Activated CD4-positive, alpha-beta T cell treated with anti-CD3 and anti-CD28 coated beads, Interleukin-10, Interleukin-2, amounts not matched to agents 100 ng/mL and 50 ng/mL, durations not matched to agents 16 hours and 8 hours (primary cell): ENCODE measurements at regions not wholly inside any gene's neighbourhood (a gene's known extent, or its start where the extent isn't known, plus 50 kb on each side); places are given as distances from the start of the nearest gene placed in this dataset.

Experiments used
- DNase-seq: peaks from one replicate; pipeline ENCODE4 v3.0.0-alpha.2; 2020

GRCh38 chr13:57224414-57224813, 57.4 kb downstream of the PRR20E start:
- no peak for DNase-seq

- DNase-seq = no peak
These were observed 83.5 kb downstream of the PRR20E start for GRCh38 chr13:57250472-57250871.

GRCh38 chr13:57253551-57253950, 86.6 kb downstream of the PRR20E start:
- no peak for DNase-seq

DNA sequence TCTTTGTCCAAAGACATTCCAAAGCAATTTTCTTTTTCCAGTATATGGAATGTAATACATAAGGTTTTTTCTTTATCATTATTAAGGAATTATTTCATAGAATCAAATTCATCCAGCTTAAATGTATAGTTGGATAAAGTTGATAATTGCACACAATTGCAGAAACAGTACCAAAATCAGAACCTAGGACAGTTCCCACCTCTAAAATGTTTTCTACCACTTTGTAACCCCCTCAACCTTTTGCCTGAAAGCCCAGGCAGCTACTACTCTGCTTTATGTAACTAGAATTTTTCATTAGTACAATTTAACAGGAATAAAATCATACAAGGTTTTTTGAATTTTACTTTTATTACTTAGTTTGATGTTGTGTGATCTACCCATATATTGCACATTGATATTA, 98.0 kb downstream of the PRR20E start:
- no peak for DNase-seq

DNA sequence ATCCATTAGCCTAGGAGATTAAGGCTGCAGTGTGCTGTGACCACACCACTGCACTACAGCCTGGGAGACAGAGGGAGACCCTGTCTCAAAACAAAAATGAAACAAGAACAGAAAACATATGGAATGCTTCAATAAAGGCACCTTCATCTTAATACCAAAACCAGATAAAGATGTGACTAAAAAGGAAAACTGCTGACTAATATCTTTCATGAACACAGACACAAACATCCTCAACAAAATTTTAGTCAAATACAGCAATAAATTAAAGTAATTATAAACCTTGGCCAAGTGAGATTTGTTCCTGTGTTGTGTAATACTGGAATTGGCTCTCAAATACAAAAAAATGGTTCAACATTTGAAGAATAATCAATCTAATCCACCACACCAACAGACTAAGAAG, 103.5 kb downstream of the PRR20E start:
- DNase-seq = peak; percentile 0

- DNase-seq = no peak
These were observed 119.6 kb downstream of the PRR20E start for GRCh38 chr13:57286511-57287098.

DNA sequence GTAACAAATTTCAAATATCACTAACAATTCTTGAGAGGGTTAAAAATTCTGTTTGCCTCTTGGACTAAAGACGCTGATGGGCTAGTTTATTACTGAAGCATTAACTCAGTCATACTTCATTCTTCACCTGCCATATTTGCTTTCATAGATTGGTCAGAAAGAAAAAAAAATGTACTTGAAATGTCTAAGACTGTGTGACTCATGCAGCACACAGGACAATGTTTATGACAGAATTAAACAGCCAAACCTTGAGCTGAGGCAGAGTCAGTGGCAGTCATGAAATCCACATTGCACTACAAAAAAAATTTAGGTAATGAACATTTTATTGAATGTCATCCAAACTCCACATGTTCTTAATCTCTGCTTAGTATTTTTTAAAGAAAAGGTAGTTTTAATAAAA, 135.6 kb downstream of the PRR20E start:
- no peak for DNase-seq

GRCh38 chr13:57311009-57311586, 144.1 kb downstream of the PRR20E start:
- no peak for DNase-seq

GRCh38 chr13:57314897-57315520, 148.0 kb downstream of the PRR20E start:
- no peak for DNase-seq

DNA sequence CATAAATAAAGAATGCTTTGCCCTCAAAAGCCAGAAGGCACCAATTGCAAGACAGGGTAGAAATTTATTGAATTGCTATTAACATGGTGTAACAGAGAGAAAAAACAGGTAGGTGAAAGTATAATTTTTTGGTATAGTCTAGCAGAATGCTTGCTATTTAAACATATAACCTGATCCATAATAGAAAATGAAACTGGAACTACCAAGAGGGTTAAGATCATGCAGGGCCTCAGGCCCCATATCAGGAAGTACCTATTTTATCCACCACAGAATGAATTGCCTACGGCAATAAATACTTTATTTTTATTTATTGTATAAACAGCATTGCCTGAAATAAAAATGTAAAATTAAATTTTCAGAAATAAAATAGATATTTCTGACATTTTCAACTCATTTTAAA, 159.5 kb downstream of the PRR20E start:
- no peak for DNase-seq

GRCh38 chr13:57340878-57341277, 173.9 kb downstream of the PRR20E start:
- no peak for DNase-seq

GRCh38 chr13:57345526-57345925, 178.5 kb downstream of the PRR20E start:
- DNase-seq = no peak

- DNase-seq = no peak
These were observed 179.8 kb downstream of the PRR20E start for GRCh38 chr13:57346786-57347185.

GRCh38 chr13:57352114-57352513, 185.1 kb downstream of the PRR20E start:
- DNase-seq = no peak

DNA sequence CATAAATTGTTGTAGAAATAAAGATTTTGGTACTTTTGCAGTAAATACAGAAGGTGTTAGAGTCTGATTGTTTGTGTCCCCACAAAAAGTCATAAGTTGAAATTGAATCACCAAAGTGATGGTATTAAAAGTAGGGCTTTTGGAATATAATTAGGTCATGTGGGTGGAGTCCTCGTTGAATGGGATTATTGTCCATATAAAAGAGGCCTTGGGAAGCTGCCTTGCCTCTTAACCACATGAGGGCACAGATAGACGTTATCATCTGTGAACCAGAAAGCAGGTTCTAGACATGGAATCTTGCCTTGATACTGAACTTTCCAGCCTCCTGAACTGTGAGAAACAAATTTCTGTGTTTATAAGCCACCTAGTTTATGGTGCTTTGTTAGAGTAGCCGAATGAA, 186.8 kb downstream of the PRR20E start:
- no peak for DNase-seq

- DNase-seq = no peak
These were observed 208.9 kb downstream of the PRR20E start for GRCh38 chr13:57375876-57376275.

- no peak for DNase-seq
These were observed 223.2 kb upstream of the PCDH17 start for GRCh38 chr13:57408312-57408711.

DNA sequence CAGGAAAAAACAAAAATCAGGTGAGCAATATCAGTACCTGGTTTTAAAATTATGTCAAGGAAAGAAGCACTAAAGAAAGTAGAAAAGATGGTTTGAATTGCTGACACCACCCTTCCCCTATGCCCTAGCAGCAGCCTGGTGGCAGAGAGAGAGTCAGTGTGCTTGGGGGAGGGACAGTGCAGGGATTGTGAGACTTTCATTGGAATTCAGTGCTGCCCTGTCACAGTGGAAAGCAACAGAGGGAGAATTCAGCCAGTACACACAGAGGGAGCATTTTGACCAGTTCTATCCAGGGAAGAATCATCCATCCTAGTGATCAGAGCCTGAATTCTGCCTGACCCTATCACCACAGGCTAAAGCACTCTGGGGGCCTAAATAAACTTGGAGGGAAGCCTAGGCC, 222.4 kb upstream of the PCDH17 start:
- DNase-seq = no peak

DNA sequence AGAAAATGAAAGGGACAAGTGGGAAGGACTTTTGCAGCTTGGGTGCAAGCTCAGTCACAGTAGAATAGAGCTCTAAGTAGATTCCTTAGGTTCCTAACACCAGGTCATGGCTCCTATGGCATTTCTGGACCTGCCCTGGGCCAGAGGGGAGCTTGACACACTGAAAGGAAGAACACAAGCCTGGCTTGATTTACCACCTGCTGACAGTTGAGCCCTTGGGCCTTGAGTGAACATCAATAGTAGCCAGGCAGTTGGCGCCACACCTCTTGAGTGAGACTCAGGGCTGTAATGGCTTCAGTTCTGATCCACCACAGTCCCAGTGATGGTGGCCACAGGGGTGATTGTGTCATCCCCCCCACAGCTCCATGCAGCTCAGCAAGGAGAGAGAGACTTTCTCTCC, 221.9 kb upstream of the PCDH17 start:
- no peak for DNase-seq

DNA sequence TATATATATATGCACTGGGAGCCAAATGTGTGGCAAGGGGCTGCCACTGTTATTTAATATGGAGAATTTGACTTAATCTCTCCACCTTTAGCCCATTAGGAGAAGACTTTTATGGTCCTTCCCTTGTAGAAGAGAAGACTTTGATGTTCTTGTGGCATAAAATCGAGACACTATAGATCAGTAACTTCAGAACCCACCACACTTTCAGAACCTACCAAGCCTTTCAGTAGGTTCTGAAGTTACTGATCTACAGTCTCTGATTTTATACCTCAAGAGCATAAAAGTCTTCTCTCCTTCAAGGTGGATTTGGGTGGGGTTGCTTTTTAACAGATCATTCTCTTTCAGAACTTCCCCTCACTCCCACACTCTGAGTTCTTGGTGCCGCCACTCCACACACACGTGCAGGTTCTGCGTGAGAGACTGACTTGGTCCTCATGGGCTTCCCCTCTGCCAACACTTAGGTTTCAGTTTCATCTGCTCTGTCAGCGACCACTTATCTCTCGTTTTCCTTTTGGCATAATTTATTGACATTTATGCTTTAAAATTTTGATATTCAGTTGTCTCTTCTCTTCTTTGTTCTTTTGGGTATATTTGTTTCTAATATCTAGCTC, 213.4 kb upstream of the PCDH17 start:
- DNase-seq = no peak

DNA sequence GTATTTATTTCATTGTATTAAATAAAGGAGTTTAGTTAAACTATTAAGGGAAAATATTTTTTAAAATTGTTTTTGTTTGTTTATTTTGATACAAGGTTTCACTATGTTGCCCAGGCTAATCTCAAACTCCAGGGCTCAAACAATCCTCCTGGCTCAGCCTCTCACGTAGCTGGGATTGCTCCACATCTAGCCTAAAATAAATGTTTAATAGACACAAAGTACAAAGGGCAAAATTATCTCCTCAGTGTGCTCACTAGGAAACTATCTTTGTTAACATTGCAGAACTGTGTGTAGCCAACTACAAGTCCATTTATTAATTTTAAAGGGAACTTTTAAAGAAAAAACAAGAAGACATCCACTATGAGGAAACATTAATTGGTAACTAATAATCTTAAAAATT, 207.2 kb upstream of the PCDH17 start:
- DNase-seq = no peak

- DNase-seq = no peak
These were observed 206.0 kb upstream of the PCDH17 start for GRCh38 chr13:57425531-57425930.

DNA sequence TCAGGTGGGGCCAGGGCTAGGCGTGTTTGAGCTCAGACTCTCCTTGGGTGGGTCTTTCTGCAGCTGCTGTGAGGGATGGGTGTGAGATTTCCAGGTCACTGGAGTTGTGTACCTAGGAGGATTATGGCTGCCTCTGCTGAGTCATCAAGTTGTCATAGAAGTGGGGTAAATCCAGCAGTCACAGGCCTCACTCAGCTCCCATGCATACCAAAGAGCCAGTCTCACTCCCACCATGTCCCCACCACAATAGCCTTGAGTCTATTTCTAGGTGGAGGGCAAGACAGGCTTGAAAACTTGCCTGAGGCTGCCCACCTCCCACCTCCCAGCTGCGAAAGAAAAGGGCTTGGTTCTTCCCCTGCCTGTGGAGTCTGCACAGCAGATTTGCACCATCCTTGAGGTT, 194.0 kb upstream of the PCDH17 start:
- DNase-seq = no peak

DNA sequence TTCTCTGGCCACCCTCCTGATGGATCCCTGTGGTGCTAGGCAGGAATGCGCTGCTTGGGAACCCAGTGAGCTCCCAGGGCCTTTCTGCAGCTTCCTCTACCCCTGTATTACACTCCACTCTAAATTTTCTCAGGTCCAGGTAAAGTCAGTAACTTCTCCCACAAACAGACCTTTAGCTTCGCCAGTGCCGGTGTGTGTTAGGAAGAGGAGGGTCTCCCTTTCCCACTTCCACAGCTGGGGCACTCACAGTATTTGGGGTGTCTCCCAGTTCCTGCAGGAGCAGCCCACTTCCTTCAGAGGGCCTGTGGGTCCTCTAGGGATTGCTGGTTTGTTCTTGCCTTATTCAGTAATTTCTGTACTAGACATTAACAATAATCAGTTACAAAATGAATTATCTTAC, 193.5 kb upstream of the PCDH17 start:
- no peak for DNase-seq

DNA sequence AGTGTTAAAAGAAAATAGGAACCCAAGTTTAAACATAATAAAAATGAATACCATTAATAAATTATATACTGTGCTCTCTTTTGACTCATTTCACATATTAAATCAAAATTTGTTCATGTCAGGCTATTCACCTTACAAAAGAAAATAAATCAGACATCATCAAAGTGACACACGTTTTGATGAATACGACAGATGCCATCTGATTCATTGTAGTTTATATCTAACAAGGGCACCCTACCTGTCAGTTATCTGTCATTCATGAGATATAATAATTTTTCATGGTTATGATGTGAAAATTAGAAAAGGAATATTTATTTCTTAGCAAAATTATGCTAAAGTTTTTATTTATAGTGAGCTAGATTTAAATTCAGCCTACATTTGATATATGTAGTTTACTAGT, 188.1 kb upstream of the PCDH17 start:
- no peak for DNase-seq
